CD14-positive monocyte (primary cell): ENCODE measurements at regions not wholly inside any gene's neighbourhood (a gene's known extent, or its start where the extent isn't known, plus 50 kb on each side); places are given as distances from the start of the nearest gene placed in this dataset.

ENCODE experiments used
- DNase-seq, 3 donors: peaks; one replicate each; pipeline ENCODE4 v3.0.0-alpha.2; 2011 to 2022
- H2AFZ ChIP-seq: 2 replicates; pipeline ENCODE4 v1.6.0; 2012; ENCODE audit warnings: mild to moderate bottlenecking, low read depth, low read length, inconsistent platforms; ENCODE audit not compliant: insufficient read depth, poor library complexity, severe bottlenecking
- H3K27ac ChIP-seq, 2 donors: 1 replicate in 1 of 2; 2 replicates in 1 of 2; pipeline ENCODE4 v1.5.1; 2012 to 2013; ENCODE audit warnings: low read length in 2 of 2, control low read depth in 1 of 2, inconsistent platforms in 1 of 2, low read depth in 1 of 2, mild to moderate bottlenecking in 1 of 2
- H3K27me3 ChIP-seq, 2 donors: one replicate each; pipeline versions ENCODE4 v1.6.0 to v1.6.1; 2011 to 2013; ENCODE audit warnings: low read length in 2 of 2; ENCODE audit not compliant: control insufficient read depth in 2 of 2, insufficient read depth in 2 of 2
- H3K36me3 ChIP-seq, 2 donors: replicated peaks in 1 of 2; 1 replicate in 1 of 2; 2 replicates in 1 of 2; pipeline versions ENCODE4 v1.5.1 to v1.6.1; 2012 to 2013; ENCODE audit warnings: low read length in 2 of 2, control low read depth in 1 of 2, inconsistent platforms in 1 of 2, mild to moderate bottlenecking in 1 of 2; ENCODE audit not compliant: insufficient read depth in 2 of 2, control insufficient read depth in 1 of 2
- H3K4me1 ChIP-seq, 2 donors: 1 replicate in 1 of 2; 2 replicates in 1 of 2; pipeline versions ENCODE4 v1.5.1 to v1.6.1; 2012 to 2013; ENCODE audit warnings: low read length in 2 of 2, control low read depth in 1 of 2, inconsistent platforms in 1 of 2, mild to moderate bottlenecking in 1 of 2, moderate library complexity in 1 of 2; ENCODE audit not compliant: insufficient read depth in 2 of 2, control insufficient read depth in 1 of 2
- H3K4me2 ChIP-seq: replicated peaks from 2 replicates; pipeline ENCODE3; 2012; ENCODE audit warnings: low read length, moderate library complexity, mild to moderate bottlenecking; ENCODE audit not compliant: poor library complexity, severe bottlenecking; ENCODE audit errors: extremely low read depth
- H3K4me3 ChIP-seq, 3 experiments: fragments of 200-600 bp in 1 of 3; sonication (generic) in 1 of 3; replicated peaks in 1 of 3; 1 replicate in 2 of 3; 2 replicates in 1 of 3; pipeline ENCODE4 v1.5.1; 2011 to 2013; ENCODE audit warnings: low read length in 3 of 3, mild to moderate bottlenecking in 3 of 3, control low read depth in 2 of 3, low read depth in 2 of 3, inconsistent platforms in 1 of 3, moderate library complexity in 1 of 3
- H3K79me2 ChIP-seq: 2 replicates; pipeline ENCODE4 v1.6.0; 2012; ENCODE audit warnings: mild to moderate bottlenecking, control low read depth, inconsistent platforms, low read length, moderate library complexity; ENCODE audit not compliant: insufficient read depth
- H3K9ac ChIP-seq: 2 replicates; pipeline ENCODE4 v1.6.0; 2017; ENCODE audit warnings: low read length, mild to moderate bottlenecking; ENCODE audit not compliant: insufficient read depth, poor library complexity, severe bottlenecking
- H3K9me3 ChIP-seq, 2 donors: replicated peaks in 1 of 2; 1 replicate in 1 of 2; 2 replicates in 1 of 2; pipeline versions ENCODE4 v1.5.1 to v1.6.1; 2012 to 2013; ENCODE audit warnings: low read length in 2 of 2, control low read depth in 1 of 2; ENCODE audit not compliant: control insufficient read depth in 1 of 2, insufficient read depth in 1 of 2
- H4K20me1 ChIP-seq: 2 replicates; pipeline ENCODE4 v1.6.0; 2012; ENCODE audit warnings: mild to moderate bottlenecking, low read length, control low read depth, moderate library complexity; ENCODE audit not compliant: insufficient read depth
- H3K27ac Mint-ChIP-seq, 7 donors: one replicate each; pipeline ENCODE4 v1.8.0; 2020; ENCODE audit warnings: mild to moderate bottlenecking in 7 of 7, mixed read lengths in 7 of 7, moderate library complexity in 6 of 7, inconsistent platforms in 2 of 7
- H3K27me3 Mint-ChIP-seq, 3 donors: one replicate each; pipeline ENCODE4 v1.8.0; 2021 to 2022; ENCODE audit warnings: low read depth in 3 of 3, mild to moderate bottlenecking in 3 of 3, mixed read lengths in 3 of 3, moderate library complexity in 3 of 3, inconsistent platforms in 1 of 3
- H3K36me3 Mint-ChIP-seq, 2 donors: one replicate each; pipeline ENCODE4 v1.8.0; 2020; ENCODE audit warnings: mixed read lengths in 2 of 2, inconsistent platforms in 1 of 2, mild to moderate bottlenecking in 1 of 2
- H3K4me1 Mint-ChIP-seq: one replicate; pipeline ENCODE4 v1.8.0; 2020; ENCODE audit warnings: mild to moderate bottlenecking, mixed read lengths
- H3K4me3 Mint-ChIP-seq, 2 donors: one replicate each; pipeline ENCODE4 v1.8.0; 2020; ENCODE audit warnings: mild to moderate bottlenecking in 2 of 2, mixed read lengths in 2 of 2, moderate library complexity in 1 of 2
- H3K9me3 Mint-ChIP-seq, 7 donors: one replicate each; pipeline ENCODE4 v1.8.0; 2020 to 2022; ENCODE audit warnings: mixed read lengths in 7 of 7, mild to moderate bottlenecking in 6 of 7, moderate library complexity in 6 of 7, inconsistent platforms in 2 of 7
- WGBS: methylation state at CpG from one replicate; pipeline ENCODE4 v1.1.5; 2013; ENCODE audit warnings: missing lambda C conversion rate; ENCODE audit not compliant: insufficient coverage; 5-methylcytosine and 5-hydroxymethylcytosine counted together
- intact Hi-C, 2 donors: fragments of 100-400 bp; cut with micrococcal nuclease; formaldehyde crosslinking; loops; one replicate each; pipeline versions ENCODE4 v1.15.0 to v1.15.1; 2023
- TF ChIP-seq, protein P1 (sequence below): fragments of 200-600 bp; IDR thresholded peaks from one replicate; pipeline ENCODE4 v1.8.0; 2022; ENCODE audit warnings: antibody characterized with exemption, mild to moderate bottlenecking

- Histone ChIP-seq H4K20me1 (no peaks in the 10 kb centered on the region), H3K9me3 (no peaks in the 10 kb centered on the region), H3K9ac (no peak overlapping the region), H3K79me2 (no peaks in the 10 kb centered on the region), H3K4me2 (no peak overlapping the region), H2AFZ (no peak overlapping the region), H3K36me3 (no peaks in the 10 kb centered on the region), H3K27ac (no peak overlapping the region), H3K27me3 (no peaks in the 10 kb centered on the region), H3K4me1 (no peaks in the 10 kb centered on the region), H3K4me3 (no peak overlapping the region)
- intact Hi-C loops = no loop called here
- Mint-ChIP-seq H3K36me3 (no peaks in the 10 kb centered on the region), H3K27ac (no peak overlapping the region), H3K9me3 (no peaks in the 10 kb centered on the region), H3K4me1 (no peaks in the 10 kb centered on the region), H3K4me3 (no peak overlapping the region), H3K27me3 (peaks cover 6 to 7% (median 7%) of the 10 kb centered on the region in 3 donors)
- TF ChIP-seq, protein P1, sequence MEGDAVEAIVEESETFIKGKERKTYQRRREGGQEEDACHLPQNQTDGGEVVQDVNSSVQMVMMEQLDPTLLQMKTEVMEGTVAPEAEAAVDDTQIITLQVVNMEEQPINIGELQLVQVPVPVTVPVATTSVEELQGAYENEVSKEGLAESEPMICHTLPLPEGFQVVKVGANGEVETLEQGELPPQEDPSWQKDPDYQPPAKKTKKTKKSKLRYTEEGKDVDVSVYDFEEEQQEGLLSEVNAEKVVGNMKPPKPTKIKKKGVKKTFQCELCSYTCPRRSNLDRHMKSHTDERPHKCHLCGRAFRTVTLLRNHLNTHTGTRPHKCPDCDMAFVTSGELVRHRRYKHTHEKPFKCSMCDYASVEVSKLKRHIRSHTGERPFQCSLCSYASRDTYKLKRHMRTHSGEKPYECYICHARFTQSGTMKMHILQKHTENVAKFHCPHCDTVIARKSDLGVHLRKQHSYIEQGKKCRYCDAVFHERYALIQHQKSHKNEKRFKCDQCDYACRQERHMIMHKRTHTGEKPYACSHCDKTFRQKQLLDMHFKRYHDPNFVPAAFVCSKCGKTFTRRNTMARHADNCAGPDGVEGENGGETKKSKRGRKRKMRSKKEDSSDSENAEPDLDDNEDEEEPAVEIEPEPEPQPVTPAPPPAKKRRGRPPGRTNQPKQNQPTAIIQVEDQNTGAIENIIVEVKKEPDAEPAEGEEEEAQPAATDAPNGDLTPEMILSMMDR = no peak
- no peak for DNase-seq
Measured at GRCh38 chr3:193801097-193801496, 208.1 kb downstream of the OPA1 start.

- no peak for DNase-seq
- H3K9ac ChIP-seq = no peak overlapping the region
Measured at GRCh38 chr3:193803288-193803687, 210.3 kb downstream of the OPA1 start.

More at GRCh38 chr3:193803288-193803687, 210.3 kb downstream of the OPA1 start:
- Mint-ChIP-seq H3K36me3 (no peaks in the 10 kb centered on the region), H3K4me1 (no peaks in the 10 kb centered on the region), H3K27me3 (peaks cover 4 to 10% (median 4%) of the 10 kb centered on the region in 3 donors), H3K9me3 (no peaks in the 10 kb centered on the region), H3K4me3 (no peak overlapping the region), H3K27ac (no peak overlapping the region)
- Histone ChIP-seq H3K4me1 (no peaks in the 10 kb centered on the region), H2AFZ (no peak overlapping the region), H3K4me2 (no peak overlapping the region), H3K27me3 (no peaks in the 10 kb centered on the region), H4K20me1 (no peaks in the 10 kb centered on the region), H3K9me3 (no peaks in the 10 kb centered on the region), H3K79me2 (no peaks in the 10 kb centered on the region), H3K4me3 (no peak overlapping the region), H3K36me3 (no peaks in the 10 kb centered on the region), H3K27ac (no peak overlapping the region)
- TF ChIP-seq, protein P1 = no peak
- intact Hi-C loops = no loop called here
- no CpG with 5 or more reads among the region's 4 CpGs for WGBS
